HEK293 (cell line): ENCODE measurements at regions not wholly inside any gene's neighbourhood (a gene's known extent, or its start where the extent isn't known, plus 50 kb on each side); places are given as distances from the start of the nearest gene placed in this dataset.

ENCODE experiments used
- CTCF ChIA-PET: fragments of 350-600 bp; formaldehyde crosslinking; extraction: SDS; loops from one replicate; lab custom pipeline; 2021; ENCODE audit warnings: antibody characterized with exemption; lab: Yijun Ruan, JAX
- POLR2A ChIA-PET: fragments of 300-600 bp; formaldehyde crosslinking; extraction: SDS; loops from one replicate; lab custom pipeline; 2020; ENCODE audit warnings: antibody characterized with exemption, inconsistent platforms; lab: Yijun Ruan, JAX
- H3K27ac ChIP-seq: fragments of 200-500 bp; sonication (Bioruptor generic); 2 replicates; pipeline ENCODE4 v1.5.1; 2014; ENCODE audit warnings: low read depth, low read length, control low read depth, inconsistent platforms; ENCODE audit errors: extremely low read depth
- H3K36me3 ChIP-seq, 2 experiments: fragments of 200-500 bp in 1 of 2; sonication (Bioruptor generic) in 1 of 2; 1 replicate in 1 of 2; 2 replicates in 1 of 2; pipeline ENCODE4 v1.5.1; 2014 to 2017; ENCODE audit warnings: inconsistent platforms in 2 of 2, low read length in 2 of 2; ENCODE audit not compliant: control insufficient read depth in 2 of 2, insufficient read depth in 1 of 2
- H3K4me1 ChIP-seq: fragments of 200-500 bp; sonication (Bioruptor generic); 2 replicates; pipeline ENCODE4 v1.5.1; 2014; ENCODE audit warnings: mild to moderate bottlenecking, low read length, inconsistent platforms; ENCODE audit not compliant: control insufficient read depth, insufficient read depth
- H3K4me3 ChIP-seq: 2 replicates; pipeline ENCODE4 v1.5.1; 2011; ENCODE audit warnings: low read depth, mild to moderate bottlenecking, control low read depth, low read length, moderate library complexity
- H3K9me3 ChIP-seq: fragments of 200-500 bp; sonication (Bioruptor generic); 2 replicates; pipeline ENCODE4 v1.5.1; 2014; ENCODE audit warnings: low read depth, low read length, inconsistent platforms; ENCODE audit not compliant: control insufficient read depth, insufficient read depth
- BCL11B ChIP-seq: fragments of 450-650 bp; formaldehyde crosslinking; IDR thresholded peaks from 2 replicates; pipeline ENCODE4 v1.5.1; 2016; ENCODE audit warnings: low read depth, missing biosample characterization, missing genetic modification characterization
- EGR2 ChIP-seq: fragments of 450-650 bp; formaldehyde crosslinking; IDR thresholded peaks from 2 replicates; pipeline ENCODE4 v1.5.1; 2016; ENCODE audit warnings: low read depth, missing biosample characterization, missing genetic modification characterization
- FEZF1 ChIP-seq: fragments of 450-650 bp; formaldehyde crosslinking; IDR thresholded peaks from 2 replicates; pipeline ENCODE4 v1.5.1; 2016; ENCODE audit warnings: missing biosample characterization, missing genetic modification characterization
- GLIS1 ChIP-seq: fragments of 450-650 bp; formaldehyde crosslinking; IDR thresholded peaks from 2 replicates; pipeline ENCODE4 v1.5.1; 2016; ENCODE audit warnings: missing biosample characterization, missing genetic modification characterization
- IKZF3 ChIP-seq: fragments of 450-650 bp; IDR thresholded peaks from 2 replicates; pipeline ENCODE4 v1.5.0; 2018; ENCODE audit warnings: missing biosample characterization, mild to moderate bottlenecking, missing genetic modification characterization, moderate library complexity
- ZBTB1 ChIP-seq: fragments of 450-650 bp; formaldehyde crosslinking; IDR thresholded peaks from 2 replicates; pipeline ENCODE4 v1.5.1; 2016; ENCODE audit warnings: missing biosample characterization, missing genetic modification characterization
- ZBTB10 ChIP-seq: fragments of 450-650 bp; formaldehyde crosslinking; IDR thresholded peaks from 2 replicates; pipeline ENCODE4 v1.5.1; 2016; ENCODE audit warnings: missing biosample characterization, missing genetic modification characterization
- ZBTB11 ChIP-seq: fragments of 450-650 bp; formaldehyde crosslinking; conservative IDR thresholded peaks from 2 replicates; pipeline ENCODE4 v1.5.1; 2016; ENCODE audit warnings: low read depth, missing biosample characterization, missing genetic modification characterization
- ZBTB44 ChIP-seq: fragments of 450-650 bp; IDR thresholded peaks from 2 replicates; pipeline ENCODE4 v1.5.1; 2018; ENCODE audit warnings: missing biosample characterization, mild to moderate bottlenecking, missing genetic modification characterization
- ZNF132 ChIP-seq: fragments of 450-650 bp; formaldehyde crosslinking; IDR thresholded peaks from 2 replicates; pipeline ENCODE4 v1.5.1; 2017; ENCODE audit warnings: missing biosample characterization, missing genetic modification characterization, borderline replicate concordance
- ZNF133 ChIP-seq: fragments of 450-650 bp; formaldehyde crosslinking; IDR thresholded peaks from 2 replicates; pipeline ENCODE4 v1.5.1; 2016; ENCODE audit warnings: missing biosample characterization, missing genetic modification characterization
- ZNF274 ChIP-seq, 2 experiments: fragments of 200-500 bp in 1 of 2; fragments of 450-650 bp in 1 of 2; sonication (Bioruptor generic) in 1 of 2; formaldehyde crosslinking in 1 of 2; IDR thresholded peaks; 2 replicates each; pipeline versions ENCODE4 v1.5.1 to v1.6.1; 2014 to 2016; ENCODE audit warnings: borderline replicate concordance in 1 of 2, inconsistent platforms in 1 of 2, low read length in 1 of 2, missing biosample characterization in 1 of 2, missing genetic modification characterization in 1 of 2
- ZNF335 ChIP-seq: fragments of 450-650 bp; formaldehyde crosslinking; conservative IDR thresholded peaks from 2 replicates; pipeline ENCODE4 v1.5.1; 2016; ENCODE audit warnings: missing biosample characterization, missing genetic modification characterization
- ZNF354C ChIP-seq: fragments of 450-650 bp; formaldehyde crosslinking; IDR thresholded peaks from 2 replicates; pipeline ENCODE4 v1.5.1; 2016; ENCODE audit warnings: missing biosample characterization, missing genetic modification characterization, low read depth, borderline replicate concordance
- ZNF426 ChIP-seq: fragments of 450-650 bp; formaldehyde crosslinking; IDR thresholded peaks from 2 replicates; pipeline ENCODE4 v1.5.1; 2017; ENCODE audit warnings: missing biosample characterization, missing genetic modification characterization, mild to moderate bottlenecking, inconsistent platforms, moderate library complexity
- ZNF48 ChIP-seq: fragments of 450-650 bp; formaldehyde crosslinking; IDR thresholded peaks from 2 replicates; pipeline ENCODE4 v1.5.1; 2016; ENCODE audit warnings: missing biosample characterization, missing genetic modification characterization
- ZNF514 ChIP-seq: fragments of 450-650 bp; formaldehyde crosslinking; IDR thresholded peaks from 2 replicates; pipeline ENCODE4 v1.5.1; 2016; ENCODE audit warnings: missing biosample characterization, missing genetic modification characterization
- ZNF530 ChIP-seq: fragments of 450-650 bp; formaldehyde crosslinking; IDR thresholded peaks from 2 replicates; pipeline ENCODE4 v1.5.1; 2016; ENCODE audit warnings: low read depth, missing biosample characterization, missing genetic modification characterization
- ZNF561 ChIP-seq: fragments of 450-650 bp; IDR thresholded peaks from 2 replicates; pipeline ENCODE4 v1.5.1; 2018; ENCODE audit warnings: missing biosample characterization, missing genetic modification characterization, borderline replicate concordance
- ZNF629 ChIP-seq: fragments of 450-650 bp; formaldehyde crosslinking; IDR thresholded peaks from 2 replicates; pipeline ENCODE4 v1.5.1; 2017; ENCODE audit warnings: missing biosample characterization, missing genetic modification characterization
- ZNF747 ChIP-seq: fragments of 450-650 bp; formaldehyde crosslinking; IDR thresholded peaks from 2 replicates; pipeline ENCODE4 v1.5.1; 2016; ENCODE audit warnings: missing biosample characterization, missing genetic modification characterization
- ZNF776 ChIP-seq: fragments of 450-650 bp; formaldehyde crosslinking; IDR thresholded peaks from 2 replicates; pipeline ENCODE4 v1.5.0; 2017; ENCODE audit warnings: missing biosample characterization, missing genetic modification characterization, borderline replicate concordance
- ZNF777 ChIP-seq: fragments of 450-650 bp; formaldehyde crosslinking; IDR thresholded peaks from 2 replicates; pipeline ENCODE4 v1.5.1; 2017; ENCODE audit warnings: missing biosample characterization, missing genetic modification characterization, borderline replicate concordance
- ZNF791 ChIP-seq: fragments of 450-650 bp; formaldehyde crosslinking; IDR thresholded peaks from 2 replicates; pipeline ENCODE4 v1.5.1; 2016; ENCODE audit warnings: missing biosample characterization, missing genetic modification characterization
- ZNF837 ChIP-seq: fragments of 450-650 bp; formaldehyde crosslinking; IDR thresholded peaks from 2 replicates; pipeline ENCODE4 v1.5.1; 2016; ENCODE audit warnings: missing biosample characterization, missing genetic modification characterization
- TF ChIP-seq, protein P1 (sequence below): fragments of 450-650 bp; formaldehyde crosslinking; IDR thresholded peaks from 2 replicates; pipeline ENCODE4 v1.5.1; 2017; ENCODE audit warnings: missing biosample characterization, missing genetic modification characterization
- TF ChIP-seq, protein P2 (sequence below): fragments of 450-650 bp; formaldehyde crosslinking; IDR thresholded peaks from 2 replicates; pipeline ENCODE4 v1.5.1; 2016; ENCODE audit warnings: missing biosample characterization, missing genetic modification characterization

DNA sequence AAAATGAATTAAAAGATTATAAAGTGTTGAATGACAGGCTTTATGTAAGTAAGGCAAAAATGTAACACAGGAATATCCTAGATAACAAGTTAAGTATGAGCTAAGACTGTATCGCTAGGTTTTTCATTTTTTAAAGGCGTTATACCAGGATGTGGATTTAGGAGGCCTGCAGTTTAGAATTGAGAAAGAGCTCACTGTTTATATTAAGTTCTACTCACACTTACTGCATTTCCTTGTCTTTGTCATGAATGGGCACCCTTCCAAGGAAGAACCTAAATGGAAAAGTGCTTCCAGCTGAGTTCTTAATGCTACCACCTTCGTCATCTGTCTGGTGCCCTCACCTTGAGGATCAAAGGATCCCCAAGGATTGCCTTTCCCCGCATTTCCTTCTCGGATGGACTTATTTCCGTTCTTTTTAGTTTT is 148.7 kb downstream of the SOX4 start:
- Histone ChIP-seq H3K9me3 (no peaks in the 10 kb centered on the region), H3K4me3 (no peak overlapping the region), H3K27ac (peak overlapping the region; percentile 44; the same call in 1 of the 2 replicates), H3K4me1 (peaks cover 49% of the 10 kb centered on the region), H3K36me3 (no peaks in the 10 kb centered on the region)
- POLR2A ChIA-PET, result interaction anchor here (0.9 to 4.7 kb wide), 4 partner anchors 11 to 204 kb away, joined by 3 to 52 read pairs (median 4); partner anchors contain the start of gene SOX4
- CTCF ChIA-PET, result interaction anchor here (0.6 to 1.6 kb wide), 2 partner anchors 13 to 1213 kb away, joined by 4 read pairs; no protein-coding TSS in a partner anchor
- TF ChIP-seq ZBTB44 (tag by site-specific recombination) (peak; percentile 76), ZNF530 (tag by site-specific recombination) (no peak), BCL11B (tag by site-specific recombination) (no peak), ZNF776 (tag by site-specific recombination) (no peak), ZBTB1 (tag by site-specific recombination) (no peak), ZNF561 (tag by site-specific recombination) (0 out of 2 replicates have a peak, but pooled peaks have one; percentile 62), EGR2 (tag by site-specific recombination) (no peak), ZNF132 (tag by site-specific recombination) (no peak), ZBTB10 (tag by site-specific recombination) (no peak), ZNF791 (tag by site-specific recombination) (no peak), ZNF777 (tag by site-specific recombination) (no peak), ZNF426 (tag by site-specific recombination) (no peak), FEZF1 (tag by site-specific recombination) (peak; percentile 35; the same call in 1 of the 2 replicates), ZBTB11 (no peak), ZNF274 (IDR thresholded peaks at IDR 0.05; ENCODE audit: low read length) (no peak), ZNF274 (tag by site-specific recombination; IDR thresholded peaks at IDR 0.05; ENCODE audit: borderline replicate concordance) (no peak), ZNF335 (tag by site-specific recombination) (no peak), GLIS1 (tag by site-specific recombination) (0 out of 2 replicates have a peak, but pooled peaks have one; percentile 13), ZNF133 (tag by site-specific recombination) (no peak), ZNF837 (tag by site-specific recombination) (no peak), ZNF747 (tag by site-specific recombination) (no peak), IKZF3 (tag by site-specific recombination) (peak; percentile 64; the same call in 1 of the 2 replicates), ZNF354C (tag by site-specific recombination) (no peak), ZNF514 (no peak), ZNF48 (tag by site-specific recombination) (no peak), ZNF629 (tag by site-specific recombination) (peak; percentile 73)
- TF ChIP-seq, protein P1, sequence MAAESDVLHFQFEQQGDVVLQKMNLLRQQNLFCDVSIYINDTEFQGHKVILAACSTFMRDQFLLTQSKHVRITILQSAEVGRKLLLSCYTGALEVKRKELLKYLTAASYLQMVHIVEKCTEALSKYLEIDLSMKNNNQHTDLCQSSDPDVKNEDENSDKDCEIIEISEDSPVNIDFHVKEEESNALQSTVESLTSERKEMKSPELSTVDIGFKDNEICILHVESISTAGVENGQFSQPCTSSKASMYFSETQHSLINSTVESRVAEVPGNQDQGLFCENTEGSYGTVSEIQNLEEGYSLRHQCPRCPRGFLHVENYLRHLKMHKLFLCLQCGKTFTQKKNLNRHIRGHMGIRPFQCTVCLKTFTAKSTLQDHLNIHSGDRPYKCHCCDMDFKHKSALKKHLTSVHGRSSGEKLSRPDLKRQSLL, result no peak
- TF ChIP-seq, protein P2, sequence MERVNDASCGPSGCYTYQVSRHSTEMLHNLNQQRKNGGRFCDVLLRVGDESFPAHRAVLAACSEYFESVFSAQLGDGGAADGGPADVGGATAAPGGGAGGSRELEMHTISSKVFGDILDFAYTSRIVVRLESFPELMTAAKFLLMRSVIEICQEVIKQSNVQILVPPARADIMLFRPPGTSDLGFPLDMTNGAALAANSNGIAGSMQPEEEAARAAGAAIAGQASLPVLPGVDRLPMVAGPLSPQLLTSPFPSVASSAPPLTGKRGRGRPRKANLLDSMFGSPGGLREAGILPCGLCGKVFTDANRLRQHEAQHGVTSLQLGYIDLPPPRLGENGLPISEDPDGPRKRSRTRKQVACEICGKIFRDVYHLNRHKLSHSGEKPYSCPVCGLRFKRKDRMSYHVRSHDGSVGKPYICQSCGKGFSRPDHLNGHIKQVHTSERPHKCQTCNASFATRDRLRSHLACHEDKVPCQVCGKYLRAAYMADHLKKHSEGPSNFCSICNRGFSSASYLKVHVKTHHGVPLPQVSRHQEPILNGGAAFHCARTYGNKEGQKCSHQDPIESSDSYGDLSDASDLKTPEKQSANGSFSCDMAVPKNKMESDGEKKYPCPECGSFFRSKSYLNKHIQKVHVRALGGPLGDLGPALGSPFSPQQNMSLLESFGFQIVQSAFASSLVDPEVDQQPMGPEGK, result 0 out of 2 replicates have a peak, but pooled peaks have one; percentile 12
